HG03378 (cell line): ENCODE measurements at regions not wholly inside any gene's neighbourhood (a gene's known extent, or its start where the extent isn't known, plus 50 kb on each side); places are given as distances from the start of the nearest gene placed in this dataset.

ENCODE experiments used
- ATAC-seq: cut with Tn5 transposase; IDR thresholded peaks from one replicate; pipeline ENCODE4 v1.9.1; 2021; ENCODE audit warnings: mild to moderate bottlenecking, moderate library complexity; ENCODE audit not compliant: unreplicated experiment

GRCh38 chr13:78239714-78240113 lies 321.1 kb upstream of the EDNRB start:
- ATAC-seq = no peak

DNA sequence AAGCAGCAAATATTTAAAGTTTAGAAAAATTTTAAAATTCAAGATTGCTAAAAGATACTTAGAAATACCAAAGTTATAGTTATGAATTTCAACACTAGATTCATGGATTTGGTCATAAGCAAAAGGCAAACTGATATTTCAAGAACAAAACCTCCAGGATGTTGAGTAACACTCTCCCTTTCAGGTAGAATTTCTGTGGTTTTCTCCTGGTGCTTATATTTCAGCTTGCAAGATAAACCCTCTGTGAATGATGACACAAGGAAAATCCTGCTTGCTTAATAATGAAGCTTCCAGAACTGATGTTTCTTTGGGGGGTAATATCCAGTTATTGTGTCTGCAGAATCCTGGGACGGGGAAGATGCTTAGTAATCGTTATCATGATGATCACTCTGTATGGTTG lies 320.3 kb upstream of the EDNRB start:
- no peak for ATAC-seq

GRCh38 chr13:78228940-78229339 lies 310.3 kb upstream of the EDNRB start:
- no peak for ATAC-seq

DNA sequence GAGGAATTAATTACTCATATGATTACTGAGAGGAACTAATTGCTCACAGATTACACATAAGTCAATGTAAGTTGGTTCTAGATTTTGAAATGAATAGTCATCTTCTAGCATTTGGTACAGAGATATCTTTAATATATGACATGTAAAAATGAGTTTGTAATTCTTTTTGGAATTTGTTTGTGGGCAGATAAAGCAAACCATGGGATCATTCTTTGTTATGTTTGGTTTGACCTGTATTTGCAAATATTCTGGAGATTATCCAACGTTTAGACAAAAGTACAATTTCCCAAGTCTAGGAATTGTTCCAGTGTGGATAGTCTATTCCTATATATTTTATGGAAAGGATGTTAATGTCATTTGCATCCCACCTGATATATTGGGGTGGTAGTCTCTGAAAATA lies 309.6 kb upstream of the EDNRB start:
- no peak for ATAC-seq

GRCh38 chr13:78227709-78228108 lies 309.1 kb upstream of the EDNRB start:
- no peak for ATAC-seq

DNA sequence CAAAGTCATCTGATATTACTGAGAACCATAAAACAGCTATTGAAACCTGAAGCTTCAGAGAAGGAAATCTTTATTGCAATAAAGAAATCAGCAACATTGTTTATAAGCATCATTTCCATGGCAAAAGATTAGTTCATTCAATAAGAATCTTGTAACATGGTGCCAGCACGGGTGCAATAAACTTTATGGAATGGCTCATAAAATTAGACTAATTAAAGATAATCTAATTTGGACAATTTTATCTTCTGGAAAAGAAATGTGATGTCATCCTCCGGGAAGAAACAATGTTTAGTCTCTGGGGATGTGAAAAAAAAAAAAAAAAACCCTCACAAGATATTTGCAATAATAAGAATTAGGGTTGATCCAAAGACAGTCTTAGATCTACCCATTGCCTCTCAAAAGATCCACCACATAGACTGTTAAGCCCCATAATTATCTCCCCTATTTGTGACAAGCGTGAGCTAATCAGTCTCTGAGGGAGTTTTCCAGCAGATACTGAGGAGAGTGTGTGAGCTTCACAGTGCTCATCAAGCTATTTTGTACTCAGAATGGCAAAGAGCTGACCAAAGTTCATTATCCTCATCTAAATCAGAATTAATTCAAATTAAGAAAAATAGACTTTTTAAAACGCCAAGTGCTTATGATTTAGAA lies 297.0 kb upstream of the EDNRB start:
- ATAC-seq = no peak

DNA sequence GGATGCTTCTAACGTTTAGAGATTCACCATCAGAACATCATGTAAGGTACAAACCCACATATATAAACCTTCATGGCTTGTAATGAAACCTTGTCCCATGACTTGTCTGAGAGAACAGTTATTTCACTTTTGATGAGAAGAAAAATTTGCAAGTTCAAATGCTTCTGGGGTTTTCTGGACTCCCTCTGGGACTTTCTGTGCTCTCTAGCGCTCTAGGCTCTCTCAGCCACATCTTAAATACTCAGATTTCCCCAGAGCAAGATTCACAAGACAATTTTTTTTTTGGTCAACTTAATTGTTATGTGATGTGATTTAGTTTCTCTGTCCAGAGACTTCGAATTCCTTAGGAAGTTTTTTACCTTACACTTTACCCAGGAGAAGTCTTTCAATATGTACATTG lies 282.8 kb upstream of the EDNRB start:
- ATAC-seq = peak; percentile 79

DNA sequence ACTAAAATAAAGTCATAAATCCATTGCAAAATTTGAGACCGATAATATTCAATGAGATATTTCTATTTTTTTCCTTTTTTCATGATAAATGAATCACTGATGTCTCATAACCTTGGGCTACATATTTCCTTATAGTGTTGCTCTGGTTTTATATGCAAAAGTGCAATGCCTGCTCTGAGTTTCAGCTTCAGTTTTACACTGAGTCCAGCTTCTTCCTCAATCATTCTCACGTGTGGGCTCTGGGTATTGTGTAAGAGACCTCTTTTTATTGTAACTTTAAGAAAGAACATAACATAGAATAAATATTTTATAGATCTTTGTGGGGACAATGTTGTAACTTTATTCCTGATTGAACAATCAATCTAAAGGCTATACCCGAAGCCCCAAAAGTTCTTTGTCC lies 280.2 kb upstream of the EDNRB start:
- ATAC-seq = no peak

- ATAC-seq = no peak
Measured at GRCh38 chr13:78198419-78198818, 279.8 kb upstream of the EDNRB start.

- no peak for ATAC-seq
Measured at GRCh38 chr13:78197231-78197630, 278.6 kb upstream of the EDNRB start.

GRCh38 chr13:78194904-78195639 lies 276.4 kb upstream of the EDNRB start:
- no peak for ATAC-seq

DNA sequence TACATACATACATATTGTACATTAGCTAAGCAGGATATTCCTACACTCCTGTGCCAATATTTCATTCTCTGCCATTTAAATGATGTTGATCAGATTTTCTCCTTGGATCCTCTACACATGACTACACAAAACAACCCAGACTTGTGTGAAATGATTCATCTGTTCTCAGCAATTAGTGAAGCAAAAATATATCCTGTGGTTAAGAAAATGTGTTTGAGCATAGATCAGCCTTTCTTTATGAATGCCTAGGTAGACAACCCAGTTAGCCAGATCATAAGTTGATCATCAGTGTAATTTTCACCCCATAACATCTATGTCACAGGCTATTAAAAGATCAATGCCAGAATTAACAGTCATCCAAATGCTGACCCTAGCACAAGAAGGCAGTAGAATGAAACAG lies 275.2 kb upstream of the EDNRB start:
- peak; percentile 52 for ATAC-seq

- ATAC-seq = no peak
Measured at GRCh38 chr13:78192716-78193115, 274.1 kb upstream of the EDNRB start.

GRCh38 chr13:78190296-78190695 lies 271.7 kb upstream of the EDNRB start:
- no peak for ATAC-seq

DNA sequence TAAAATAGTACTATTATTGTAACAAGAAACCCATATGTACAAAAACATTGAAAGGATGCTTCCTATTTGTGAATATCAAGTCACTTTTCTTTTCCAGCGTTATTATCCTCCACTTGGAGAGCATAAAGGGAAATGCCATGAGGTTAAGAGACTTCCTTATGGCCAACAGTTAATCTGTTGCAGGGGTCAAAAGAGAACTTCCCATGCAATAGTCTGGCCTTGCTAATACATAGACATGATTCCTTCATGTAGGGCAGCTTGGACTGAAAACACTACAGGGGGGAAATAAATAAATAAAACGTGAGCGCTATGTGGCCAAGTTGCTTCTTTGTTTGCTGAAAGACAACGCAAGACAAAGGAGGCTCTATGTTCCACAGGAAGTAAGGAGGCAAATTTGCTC lies 269.1 kb upstream of the EDNRB start:
- ATAC-seq = no peak

DNA sequence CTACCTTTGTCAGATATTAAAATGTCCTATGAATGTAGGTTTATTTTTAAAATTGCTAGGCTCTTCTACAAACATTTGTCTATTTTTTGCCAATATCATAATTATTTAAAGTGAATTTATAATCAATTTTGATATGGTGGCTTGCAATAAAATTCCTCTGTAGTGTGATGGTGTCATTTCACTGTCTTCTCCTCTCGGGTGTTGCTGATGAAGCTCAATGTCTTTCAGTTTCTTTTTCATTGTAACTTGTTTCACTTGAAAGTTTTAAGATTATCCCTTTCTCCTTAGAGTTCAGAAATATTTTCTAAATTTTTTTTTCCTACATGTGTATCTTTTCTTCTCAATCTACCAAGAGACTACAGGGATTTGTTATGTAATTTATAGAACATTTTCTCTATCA lies 267.1 kb upstream of the EDNRB start:
- no peak for ATAC-seq

DNA sequence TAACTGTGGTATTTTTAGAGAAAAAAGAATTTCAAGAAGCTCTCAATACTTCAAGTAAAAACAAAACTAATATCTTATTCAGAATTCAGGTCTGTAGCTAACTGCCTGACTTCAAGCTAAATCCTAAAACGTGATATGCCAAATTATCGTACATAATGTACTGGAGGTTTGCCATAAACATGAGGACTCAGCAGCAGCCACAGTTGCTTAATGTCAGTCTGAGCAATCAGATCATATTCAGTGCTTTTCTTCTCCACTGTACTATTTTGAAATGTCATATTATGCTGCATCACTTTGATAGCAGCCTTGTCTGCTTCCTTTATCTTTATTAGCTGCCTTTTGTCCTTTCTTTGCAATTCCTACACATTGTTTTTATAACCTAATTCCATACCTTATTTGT lies 265.1 kb upstream of the EDNRB start:
- ATAC-seq = no peak

DNA sequence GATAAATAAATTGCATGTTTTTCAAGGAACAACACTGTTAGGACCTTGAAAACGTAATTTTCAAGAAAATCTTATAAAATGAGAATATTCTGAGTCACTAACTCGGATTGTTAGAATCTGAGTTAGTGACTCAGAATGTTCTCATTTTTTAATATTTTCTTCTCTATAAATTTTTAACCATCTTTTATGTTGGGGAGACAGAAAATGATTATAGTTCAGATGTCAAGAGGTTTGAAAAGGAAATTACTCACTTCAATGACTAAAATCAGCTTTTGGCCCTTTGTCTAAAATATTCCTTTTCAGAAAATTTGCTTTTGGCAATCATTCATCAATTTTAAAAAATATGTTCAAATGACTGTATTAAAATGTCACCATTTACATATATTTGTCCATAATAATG lies 264.2 kb upstream of the EDNRB start:
- ATAC-seq = no peak

- no peak for ATAC-seq
Measured at GRCh38 chr13:78177306-78177705, 258.7 kb upstream of the EDNRB start.

GRCh38 chr13:78176880-78177279 lies 258.2 kb upstream of the EDNRB start:
- ATAC-seq = no peak

- ATAC-seq = no peak
Measured at GRCh38 chr13:78169386-78169785, 250.8 kb upstream of the EDNRB start.

GRCh38 chr13:78168981-78169380 lies 250.3 kb upstream of the EDNRB start:
- ATAC-seq = no peak

GRCh38 chr13:78161266-78161665 lies 242.6 kb upstream of the EDNRB start:
- ATAC-seq = no peak
